HepG2 (cell line): ENCODE measurements at regions not wholly inside any gene's neighbourhood (a gene's known extent, or its start where the extent isn't known, plus 50 kb on each side); places are given as distances from the start of the nearest gene placed in this dataset.

ENCODE experiments used
- CENPX ChIP-seq: sonication (generic); formaldehyde crosslinking; IDR thresholded peaks from 2 replicates; pipeline ENCODE4 v1.9.0; 2021; ENCODE audit warnings: mild to moderate bottlenecking, missing genetic modification reagents, moderate library complexity
- EZH2 ChIP-seq: conservative IDR thresholded peaks from 2 replicates; pipeline ENCODE4 v1.6.1; 2012; ENCODE audit warnings: mild to moderate bottlenecking, low read depth, low read length, moderate library complexity
- JUN ChIP-seq: sonication (generic); formaldehyde crosslinking; IDR thresholded peaks from 2 replicates; pipeline ENCODE4 v1.4.0; 2020; ENCODE audit warnings: mild to moderate bottlenecking, missing genetic modification reagents
- KDM6A ChIP-seq: IDR thresholded peaks from 2 replicates; pipeline ENCODE4 v1.6.1; 2016; ENCODE audit warnings: low read depth
- RFX3 ChIP-seq: IDR thresholded peaks from 2 replicates; pipeline ENCODE4 v1.6.1; 2016; ENCODE audit warnings: missing biosample characterization, missing genetic modification reagents
- SETDB1 ChIP-seq: sonication (generic); formaldehyde crosslinking; IDR thresholded peaks from 2 replicates; pipeline ENCODE4 v1.5.1; 2020; ENCODE audit warnings: missing genetic modification reagents, mild to moderate bottlenecking, borderline replicate concordance
- SMAD3 ChIP-seq: sonication (generic); formaldehyde crosslinking; IDR thresholded peaks from 2 replicates; pipeline ENCODE4 v1.4.0; 2020; ENCODE audit warnings: missing genetic modification reagents
- SUZ12 ChIP-seq: fragments of 150-350 bp; IDR thresholded peaks from 2 replicates; pipeline ENCODE4 v1.6.1; 2014; ENCODE audit warnings: low read depth, low read length
- ZNF510 ChIP-seq: sonication (generic); formaldehyde crosslinking; IDR thresholded peaks from 2 replicates; pipeline ENCODE4 v1.4.0; 2020; ENCODE audit warnings: low read depth, mild to moderate bottlenecking, missing genetic modification reagents

DNA sequence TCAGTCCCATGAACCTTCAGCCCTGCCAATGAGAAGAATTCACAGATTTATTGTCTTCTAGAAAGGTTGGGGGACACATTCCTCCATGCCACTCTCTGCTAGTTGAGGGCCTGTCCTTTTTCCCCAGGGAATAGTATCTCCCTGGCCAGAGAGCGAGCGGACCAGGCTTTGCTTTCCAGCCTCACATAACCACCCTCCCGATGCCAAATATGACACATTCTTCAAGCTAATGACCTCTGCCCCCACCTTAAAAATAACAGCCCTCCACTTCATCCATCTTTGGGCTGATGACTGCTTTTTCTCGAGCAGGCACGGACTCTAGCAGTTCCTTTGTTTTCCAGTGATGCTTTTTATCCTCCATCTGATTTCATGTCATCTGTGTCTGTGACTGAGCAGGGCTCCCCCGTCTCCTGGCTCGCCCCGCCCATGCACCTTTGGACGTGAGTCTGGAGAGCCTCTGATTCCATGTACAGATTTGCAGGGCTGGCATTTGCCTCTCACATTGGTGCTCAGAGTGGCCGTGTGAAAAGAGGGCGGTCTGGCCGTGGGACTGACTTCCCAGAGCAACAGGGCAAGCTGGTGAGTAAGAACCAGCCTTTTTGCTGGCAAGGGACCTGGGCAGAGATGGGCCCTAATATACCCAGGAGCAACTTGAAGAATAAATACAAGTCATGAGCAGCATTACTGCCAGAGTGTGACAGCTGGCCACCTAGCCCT, 279.8 kb downstream of the BCOR start:
- TF ChIP-seq SMAD3 (CRISPR knock-in tag), result no peak
- no peak for TF ChIP-seq JUN (CRISPR knock-in tag)
- no peak for TF ChIP-seq KDM6A
- TF ChIP-seq CENPX (CRISPR knock-in tag), result no peak
- TF ChIP-seq ZNF510 (CRISPR knock-in tag), result no peak
- no peak for TF ChIP-seq SUZ12
- TF ChIP-seq EZH2, result no peak
- no peak for TF ChIP-seq SETDB1 (CRISPR knock-in tag)
- TF ChIP-seq RFX3 (CRISPR knock-in tag), result no peak
